ENCODE measurements at regions not wholly inside any gene's neighbourhood (a gene's known extent, or its start where the extent isn't known, plus 50 kb on each side); places are given as distances from the start of the nearest gene placed in this dataset.

- intact Hi-C loops (cut with DNase I; ENCODE audit: low total_unique reads) = no loop called here
- Histone ChIP-seq H3K9me3 (no peaks in the 10 kb centered on the region), H3K27ac (no peak overlapping the region), H3K36me3 (no peaks in the 10 kb centered on the region), H3K4me1 (no peaks in the 10 kb centered on the region), H3K4me3 (no peak overlapping the region), H3K27me3 (replicated peaks in 1 of 7) (no peaks in the 10 kb centered on the region)
- no peak for DNase-seq
- WGBS, 5 donors = 82 to 95% (median 86%) methylated on average over 7 of the region's 7 CpGs
- no peak for TF ChIP-seq POLR2A (IDR thresholded peaks at IDR 0.05)
- TF ChIP-seq, protein P1, sequence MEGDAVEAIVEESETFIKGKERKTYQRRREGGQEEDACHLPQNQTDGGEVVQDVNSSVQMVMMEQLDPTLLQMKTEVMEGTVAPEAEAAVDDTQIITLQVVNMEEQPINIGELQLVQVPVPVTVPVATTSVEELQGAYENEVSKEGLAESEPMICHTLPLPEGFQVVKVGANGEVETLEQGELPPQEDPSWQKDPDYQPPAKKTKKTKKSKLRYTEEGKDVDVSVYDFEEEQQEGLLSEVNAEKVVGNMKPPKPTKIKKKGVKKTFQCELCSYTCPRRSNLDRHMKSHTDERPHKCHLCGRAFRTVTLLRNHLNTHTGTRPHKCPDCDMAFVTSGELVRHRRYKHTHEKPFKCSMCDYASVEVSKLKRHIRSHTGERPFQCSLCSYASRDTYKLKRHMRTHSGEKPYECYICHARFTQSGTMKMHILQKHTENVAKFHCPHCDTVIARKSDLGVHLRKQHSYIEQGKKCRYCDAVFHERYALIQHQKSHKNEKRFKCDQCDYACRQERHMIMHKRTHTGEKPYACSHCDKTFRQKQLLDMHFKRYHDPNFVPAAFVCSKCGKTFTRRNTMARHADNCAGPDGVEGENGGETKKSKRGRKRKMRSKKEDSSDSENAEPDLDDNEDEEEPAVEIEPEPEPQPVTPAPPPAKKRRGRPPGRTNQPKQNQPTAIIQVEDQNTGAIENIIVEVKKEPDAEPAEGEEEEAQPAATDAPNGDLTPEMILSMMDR (IDR thresholded peaks at IDR 0.05 in 8 of 11, conservative IDR thresholded peaks at IDR 0.05 in 3 of 11) = no peak
- TF ChIP-seq POLR2AphosphoS5 (IDR thresholded peaks at IDR 0.05) = no peak
These were observed 422.0 kb downstream of the YTHDC2 start for GRCh38 chr5:113935453-113935852.

DNA sequence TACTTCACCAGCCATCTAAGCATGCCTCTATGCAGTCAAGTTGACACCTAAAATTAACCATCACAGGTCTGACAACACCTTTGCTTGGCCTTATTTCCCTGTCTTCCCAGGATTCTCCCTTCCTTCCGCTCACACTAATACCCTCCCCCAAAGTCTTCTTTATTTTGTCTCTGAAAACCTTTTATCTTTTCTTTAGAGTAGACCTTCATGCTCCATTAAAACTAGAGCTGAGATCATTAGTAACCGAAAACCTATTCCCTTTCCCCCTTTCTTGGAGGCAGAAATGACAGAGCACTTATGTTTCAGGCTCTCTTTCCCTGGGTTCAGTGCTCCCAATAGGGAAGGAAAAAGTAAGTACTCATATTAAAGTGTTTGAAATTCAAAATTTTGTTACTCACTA, 423.8 kb downstream of the YTHDC2 start:
- WGBS, 5 donors = 65 to 94% (median 93%) methylated on average over 2 of the region's 2 CpGs
- TF ChIP-seq POLR2AphosphoS5 (IDR thresholded peaks at IDR 0.05) (no peak), POLR2A (IDR thresholded peaks at IDR 0.05) (no peak)
- TF ChIP-seq, protein P1 (IDR thresholded peaks at IDR 0.05 in 8 of 11, conservative IDR thresholded peaks at IDR 0.05 in 3 of 11) = no peak
- Histone ChIP-seq H3K4me3 (no peak overlapping the region), H3K27ac (no peak overlapping the region), H3K4me1 (no peaks in the 10 kb centered on the region), H3K9me3 (no peaks in the 10 kb centered on the region), H3K27me3 (replicated peaks in 1 of 7) (no peaks in the 10 kb centered on the region), H3K36me3 (no peaks in the 10 kb centered on the region)
- no peak for DNase-seq
- intact Hi-C loops (cut with DNase I; ENCODE audit: low total_unique reads) = no loop called here

- no peaks in the 10 kb centered on the region for H3K4me1 ChIP-seq
- intact Hi-C loops (cut with DNase I; ENCODE audit: low total_unique reads) = no loop called here
- WGBS, 5 donors = 63 to 71% (median 67%) methylated on average over 3 of the region's 3 CpGs
- H3K4me3 ChIP-seq = no peak overlapping the region
- H3K9me3 ChIP-seq = no peaks in the 10 kb centered on the region
- H3K27ac ChIP-seq = no peak overlapping the region
- DNase-seq = no peak
- H3K36me3 ChIP-seq = no peaks in the 10 kb centered on the region
- no peak for TF ChIP-seq POLR2AphosphoS5 (IDR thresholded peaks at IDR 0.05)
- TF ChIP-seq, protein P1 (IDR thresholded peaks at IDR 0.05 in 8 of 11, conservative IDR thresholded peaks at IDR 0.05 in 3 of 11) = no peak
- TF ChIP-seq POLR2A (IDR thresholded peaks at IDR 0.05) = no peak
- H3K27me3 ChIP-seq (replicated peaks in 1 of 7) = no peaks in the 10 kb centered on the region
These were observed 421.9 kb upstream of the KCNN2 start for GRCh38 chr5:113939988-113940387.

DNA sequence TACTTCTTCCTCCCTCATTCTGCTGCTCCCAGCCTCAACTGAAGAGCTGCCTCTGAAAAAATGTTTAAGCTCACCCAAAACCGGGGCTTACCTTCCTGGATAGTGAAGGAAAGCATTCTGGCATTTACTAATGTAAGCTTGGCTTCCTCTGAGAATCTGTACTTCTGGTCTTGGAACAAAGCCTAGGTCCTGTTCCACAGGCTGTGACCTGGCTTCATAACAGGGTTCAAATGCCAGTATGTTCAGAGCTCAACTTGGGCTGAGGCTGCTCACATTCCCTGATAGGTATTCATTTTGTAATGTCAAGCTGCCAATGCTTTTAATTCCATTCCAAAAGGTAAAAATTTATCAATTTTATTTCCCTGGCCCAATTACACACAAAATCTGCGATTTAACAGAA, 411.7 kb upstream of the KCNN2 start:
- no peaks in the 10 kb centered on the region for H3K4me1 ChIP-seq
- no peaks in the 10 kb centered on the region for H3K27me3 ChIP-seq (replicated peaks in 1 of 7)
- TF ChIP-seq, protein P1 (IDR thresholded peaks at IDR 0.05 in 8 of 11, conservative IDR thresholded peaks at IDR 0.05 in 3 of 11) = no peak
- no peak for TF ChIP-seq POLR2AphosphoS5 (IDR thresholded peaks at IDR 0.05)
- DNase-seq = no peak
- 53 to 63% (median 55%) methylated on average over 2 of the region's 2 CpGs for WGBS, 5 donors
- H3K4me3 ChIP-seq = no peak overlapping the region
- no peaks in the 10 kb centered on the region for H3K36me3 ChIP-seq
- intact Hi-C loops (cut with DNase I; ENCODE audit: low total_unique reads) = no loop called here
- peaks cover 0 to 16% (median 7%) of the 10 kb centered on the region in 8 donors for H3K9me3 ChIP-seq
- no peak overlapping the region for H3K27ac ChIP-seq
